22Rv1 (cell line): ENCODE measurements at regions not wholly inside any gene's neighbourhood (a gene's known extent, or its start where the extent isn't known, plus 50 kb on each side); places are given as distances from the start of the nearest gene placed in this dataset.

Experiments
- H3K27ac ChIP-seq: fragments of 450-650 bp; 2 replicates; pipeline ENCODE4 v1.5.1; 2017
- CTCF ChIP-seq: fragments of 450-650 bp; IDR thresholded peaks from 2 replicates; pipeline ENCODE4 v1.5.1; 2017; ENCODE audit warnings: mild to moderate bottlenecking
- ZFX ChIP-seq: fragments of 450-650 bp; IDR thresholded peaks from 2 replicates; pipeline ENCODE4 v1.6.1; 2017; ENCODE audit warnings: antibody characterized with exemption, borderline replicate concordance

GRCh38 chr13:76383676-76384461 is 502.3 kb downstream of the KCTD12 start:
- H3K27ac ChIP-seq: no peak overlapping the region
- TF ChIP-seq CTCF (no peak), ZFX (no peak)

GRCh38 chr13:76380446-76381065 is 505.6 kb downstream of the KCTD12 start:
- TF ChIP-seq CTCF (no peak), ZFX (no peak)
- H3K27ac ChIP-seq: no peak overlapping the region

- TF ChIP-seq CTCF: no peak
- TF ChIP-seq ZFX: no peak
These were observed 506.7 kb downstream of the KCTD12 start for GRCh38 chr13:76379341-76380105.

GRCh38 chr13:76378767-76379166 is 507.4 kb downstream of the KCTD12 start:
- H3K27ac ChIP-seq: no peak overlapping the region
- no peak for TF ChIP-seq ZFX
- no peak for TF ChIP-seq CTCF

More at GRCh38 chr13:76379341-76380105, 506.7 kb downstream of the KCTD12 start:
- no peak overlapping the region for H3K27ac ChIP-seq

GRCh38 chr13:76363682-76364289 is 522.4 kb downstream of the KCTD12 start:
- H3K27ac ChIP-seq: no peak overlapping the region
- TF ChIP-seq ZFX (no peak), CTCF (no peak)

- H3K27ac ChIP-seq: no peak overlapping the region
- TF ChIP-seq CTCF (no peak), ZFX (no peak)
These were observed 524.3 kb downstream of the KCTD12 start for GRCh38 chr13:76361868-76362267.
